HEK293 (cell line): ENCODE measurements at regions not wholly inside any gene's neighbourhood (a gene's known extent, or its start where the extent isn't known, plus 50 kb on each side); places are given as distances from the start of the nearest gene placed in this dataset.

Experiments
- ZNF324 ChIP-seq: fragments of 450-650 bp; formaldehyde crosslinking; IDR thresholded peaks from 2 replicates; pipeline ENCODE4 v1.5.1; 2016; ENCODE audit warnings: missing biosample characterization, missing genetic modification characterization
- ZNF768 ChIP-seq: fragments of 450-650 bp; formaldehyde crosslinking; IDR thresholded peaks from 2 replicates; pipeline ENCODE4 v1.5.1; 2018; ENCODE audit warnings: missing biosample characterization, mild to moderate bottlenecking, missing genetic modification characterization

DNA sequence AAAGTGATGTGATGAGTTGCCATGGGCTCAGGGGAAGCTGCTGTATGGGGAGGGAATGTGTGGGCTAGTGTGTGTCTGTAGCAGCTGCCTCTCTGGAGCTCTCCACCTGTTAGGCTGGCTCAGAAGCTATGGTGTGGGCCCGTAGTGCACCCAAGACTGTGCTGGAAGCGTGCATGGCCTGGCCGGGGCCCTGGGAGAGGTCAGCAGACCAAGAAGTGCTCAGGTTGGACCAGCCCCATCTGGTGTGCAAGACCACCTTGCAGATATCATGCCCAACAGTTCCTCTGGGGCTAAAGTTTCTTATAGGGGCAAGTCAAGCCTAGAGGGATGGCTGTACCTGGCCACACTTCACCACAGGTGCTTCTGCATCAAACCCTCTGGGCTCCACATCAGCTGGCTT, 274.4 kb upstream of the CCDC179 start:
- TF ChIP-seq ZNF324 (tag by site-specific recombination) (no peak), ZNF768 (tag by site-specific recombination) (no peak)
